Hepatocyte (in vitro differentiated cells): ENCODE measurements at regions not wholly inside any gene's neighbourhood (a gene's known extent, or its start where the extent isn't known, plus 50 kb on each side); places are given as distances from the start of the nearest gene placed in this dataset.

Experiments
- DNase-seq: peaks from one replicate; pipeline ENCODE4 v3.0.0-alpha.2; 2016; ENCODE audit warnings: low spot score
- H2AFZ ChIP-seq: fragments of 200-600 bp; sonication (generic); 2 replicates; pipeline ENCODE4 v1.6.0; 2016; ENCODE audit warnings: antibody characterized with exemption, mild to moderate bottlenecking
- H3K27ac ChIP-seq: fragments of 200-600 bp; sonication (generic); 2 replicates; pipeline ENCODE4 v1.5.1; 2016; ENCODE audit warnings: mild to moderate bottlenecking
- H3K27me3 ChIP-seq: fragments of 200-600 bp; sonication (generic); 2 replicates; pipeline ENCODE4 v1.6.1; 2016
- H3K36me3 ChIP-seq: fragments of 200-600 bp; sonication (generic); replicated peaks from 2 replicates; pipeline ENCODE4 v1.5.1; 2016; ENCODE audit warnings: low read depth; ENCODE audit not compliant: insufficient read depth
- H3K4me1 ChIP-seq: fragments of 200-600 bp; sonication (generic); 2 replicates; pipeline ENCODE4 v1.5.1; 2016; ENCODE audit warnings: mild to moderate bottlenecking, moderate library complexity; ENCODE audit not compliant: insufficient read depth
- H3K4me2 ChIP-seq: fragments of 200-600 bp; sonication (generic); 2 replicates; pipeline ENCODE4 v1.6.0; 2016
- H3K4me3 ChIP-seq: fragments of 200-600 bp; sonication (generic); 2 replicates; pipeline ENCODE4 v1.5.1; 2016; ENCODE audit warnings: mild to moderate bottlenecking
- H3K79me2 ChIP-seq: fragments of 200-600 bp; sonication (generic); 2 replicates; pipeline ENCODE4 v1.6.0; 2017; ENCODE audit warnings: mild to moderate bottlenecking
- H3K9me2 ChIP-seq: fragments of 200-600 bp; sonication (generic); replicated peaks from 2 replicates; pipeline ENCODE4 v1.6.0; 2017; ENCODE audit warnings: mild to moderate bottlenecking; ENCODE audit not compliant: insufficient read depth
- H3K9me3 ChIP-seq: fragments of 200-600 bp; sonication (generic); 2 replicates; pipeline ENCODE4 v1.5.1; 2016; ENCODE audit warnings: low read depth, mild to moderate bottlenecking
- H4K20me1 ChIP-seq: fragments of 200-600 bp; sonication (generic); 2 replicates; pipeline ENCODE4 v1.6.0; 2016; ENCODE audit warnings: mild to moderate bottlenecking; ENCODE audit not compliant: insufficient read depth, poor library complexity, severe bottlenecking
- EZH2 ChIP-seq: fragments of 200-600 bp; sonication (generic); IDR thresholded peaks from 2 replicates; pipeline ENCODE4 v1.6.1; 2016; ENCODE audit warnings: antibody characterized with exemption, mild to moderate bottlenecking, borderline replicate concordance
- EZH2phosphoT487 ChIP-seq: fragments of 200-600 bp; sonication (generic); IDR thresholded peaks from one replicate; pipeline ENCODE4 v1.6.1; 2018; ENCODE audit warnings: antibody characterized with exemption, mild to moderate bottlenecking, low read depth, moderate library complexity; ENCODE audit not compliant: unreplicated experiment, severe bottlenecking
- WGBS: methylation state at CpG from one replicate; pipeline ENCODE4 v1.1.6; 2016; ENCODE audit warnings: low lambda C conversion rate; ENCODE audit errors: missing lambda C conversion rate; 5-methylcytosine and 5-hydroxymethylcytosine counted together
- TF ChIP-seq, protein P1 (sequence below): fragments of 200-600 bp; sonication (generic); IDR thresholded peaks from 2 replicates; pipeline ENCODE4 v1.5.1; 2016; ENCODE audit warnings: antibody characterized with exemption, mild to moderate bottlenecking; ENCODE audit not compliant: poor library complexity

DNA sequence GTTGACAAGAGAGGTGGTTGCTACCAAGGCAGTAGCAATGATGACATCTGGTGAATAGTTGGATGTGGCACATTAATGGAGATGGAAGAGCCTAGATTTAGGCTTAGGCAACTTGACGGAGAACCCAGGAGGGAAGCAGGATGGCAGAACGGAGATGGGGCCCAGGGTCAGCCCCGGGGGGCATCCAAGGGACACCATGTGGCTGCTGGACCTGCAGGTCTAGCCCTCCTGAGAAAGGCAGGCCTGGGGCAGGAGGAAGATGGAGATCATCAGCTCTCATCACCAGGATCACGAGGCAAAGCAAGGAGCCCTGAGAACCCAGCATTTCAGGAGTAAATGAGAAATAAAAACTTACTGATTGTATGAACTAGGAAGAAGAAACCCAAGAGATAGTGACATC is 216.2 kb downstream of the AUH start:
- no peaks in the 10 kb centered on the region for H3K9me3 ChIP-seq
- no peaks in the 10 kb centered on the region for H3K36me3 ChIP-seq
- no peaks in the 10 kb centered on the region for H3K9me2 ChIP-seq
- no peaks in the 10 kb centered on the region for H4K20me1 ChIP-seq
- H3K4me3 ChIP-seq = no peak overlapping the region
- TF ChIP-seq EZH2phosphoT487 (no peak), EZH2 (no peak)
- TF ChIP-seq, protein P1, sequence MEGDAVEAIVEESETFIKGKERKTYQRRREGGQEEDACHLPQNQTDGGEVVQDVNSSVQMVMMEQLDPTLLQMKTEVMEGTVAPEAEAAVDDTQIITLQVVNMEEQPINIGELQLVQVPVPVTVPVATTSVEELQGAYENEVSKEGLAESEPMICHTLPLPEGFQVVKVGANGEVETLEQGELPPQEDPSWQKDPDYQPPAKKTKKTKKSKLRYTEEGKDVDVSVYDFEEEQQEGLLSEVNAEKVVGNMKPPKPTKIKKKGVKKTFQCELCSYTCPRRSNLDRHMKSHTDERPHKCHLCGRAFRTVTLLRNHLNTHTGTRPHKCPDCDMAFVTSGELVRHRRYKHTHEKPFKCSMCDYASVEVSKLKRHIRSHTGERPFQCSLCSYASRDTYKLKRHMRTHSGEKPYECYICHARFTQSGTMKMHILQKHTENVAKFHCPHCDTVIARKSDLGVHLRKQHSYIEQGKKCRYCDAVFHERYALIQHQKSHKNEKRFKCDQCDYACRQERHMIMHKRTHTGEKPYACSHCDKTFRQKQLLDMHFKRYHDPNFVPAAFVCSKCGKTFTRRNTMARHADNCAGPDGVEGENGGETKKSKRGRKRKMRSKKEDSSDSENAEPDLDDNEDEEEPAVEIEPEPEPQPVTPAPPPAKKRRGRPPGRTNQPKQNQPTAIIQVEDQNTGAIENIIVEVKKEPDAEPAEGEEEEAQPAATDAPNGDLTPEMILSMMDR = no peak
- H3K4me2 ChIP-seq = no peak overlapping the region
- 94% methylated on average over 4 of the region's 4 CpGs for WGBS
- H2AFZ ChIP-seq = no peak overlapping the region
- H3K79me2 ChIP-seq = no peaks in the 10 kb centered on the region
- no peaks in the 10 kb centered on the region for H3K4me1 ChIP-seq
- no peak overlapping the region for H3K27ac ChIP-seq
- DNase-seq = no peak
- no peaks in the 10 kb centered on the region for H3K27me3 ChIP-seq

DNA sequence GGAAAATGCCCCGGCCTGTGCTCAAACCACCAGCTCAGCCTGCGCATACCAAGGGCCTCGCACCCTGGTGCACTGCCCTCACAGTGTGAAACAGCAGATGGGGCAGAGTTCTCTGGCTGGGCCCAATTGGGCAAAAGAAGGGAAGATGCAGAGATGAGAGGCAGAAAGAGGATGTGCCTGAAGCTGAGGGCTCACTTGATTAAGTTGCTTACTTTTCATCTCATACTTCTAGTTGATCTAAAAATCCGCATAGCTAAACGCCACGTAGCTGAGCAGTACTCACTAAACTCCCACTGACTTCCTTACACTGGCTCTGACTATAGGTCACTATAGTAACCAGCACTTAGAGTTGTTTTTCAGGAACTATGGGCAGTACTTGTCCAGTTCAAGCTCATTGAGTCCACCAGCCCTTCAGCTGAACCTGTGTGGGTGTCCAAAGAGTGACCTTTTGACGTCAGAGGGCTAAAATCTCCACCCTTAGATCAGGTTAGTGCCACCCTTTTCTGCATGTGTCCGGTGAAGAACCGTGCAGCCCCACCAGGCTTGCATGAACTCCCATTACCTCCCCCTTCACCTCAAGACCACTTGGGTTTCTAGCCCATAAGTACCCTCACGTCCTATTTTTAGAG is 215.2 kb downstream of the AUH start:
- no peak overlapping the region for H3K27ac ChIP-seq
- TF ChIP-seq EZH2 (no peak), EZH2phosphoT487 (no peak)
- TF ChIP-seq, protein P1 = no peak
- no peaks in the 10 kb centered on the region for H3K79me2 ChIP-seq

DNA sequence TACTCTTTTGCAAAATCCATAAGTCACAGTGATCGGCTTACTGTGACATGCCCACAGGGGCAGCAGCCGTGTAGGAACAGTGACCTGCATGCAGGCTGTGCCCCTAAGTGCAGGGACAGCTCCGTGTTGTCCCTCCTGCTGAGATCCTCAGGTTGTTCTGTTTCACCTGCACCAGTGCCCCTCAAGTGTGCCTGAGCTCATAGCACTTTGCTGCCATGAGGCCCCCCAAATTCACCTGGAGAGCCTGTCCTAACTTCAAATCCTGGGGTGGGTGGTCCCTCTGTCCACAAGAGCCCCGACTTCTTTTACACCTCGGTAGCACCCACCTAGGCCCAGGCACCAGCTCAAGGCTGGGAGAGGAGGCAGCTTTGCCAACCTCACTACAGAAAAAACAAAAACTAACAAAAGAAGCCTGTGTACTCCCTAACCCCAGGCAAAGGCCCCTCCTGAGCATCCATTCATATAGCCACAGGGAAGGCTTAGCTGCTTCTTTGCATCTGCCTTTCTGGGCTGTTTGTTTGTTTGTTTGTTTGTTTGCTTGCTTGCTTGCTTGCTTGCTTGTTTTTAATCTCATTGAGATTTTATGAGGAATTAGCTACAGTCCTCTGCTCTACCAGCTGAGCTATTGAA is 214.5 kb downstream of the AUH start:
- Histone ChIP-seq H3K79me2 (no peaks in the 10 kb centered on the region), H3K27ac (no peak overlapping the region), H3K9me3 (no peaks in the 10 kb centered on the region), H3K4me3 (no peak overlapping the region), H3K36me3 (no peaks in the 10 kb centered on the region), H2AFZ (no peak overlapping the region), H3K9me2 (no peaks in the 10 kb centered on the region), H4K20me1 (no peaks in the 10 kb centered on the region), H3K4me2 (no peak overlapping the region), H3K27me3 (no peaks in the 10 kb centered on the region), H3K4me1 (no peaks in the 10 kb centered on the region)
- TF ChIP-seq, protein P1 = no peak
- TF ChIP-seq EZH2phosphoT487 = no peak
- TF ChIP-seq EZH2 = no peak
- WGBS = 74% methylated on average over 5 of the region's 5 CpGs
- no peak for DNase-seq

More for the DNA sequence above, 215.2 kb downstream of the AUH start:
- H3K4me1 ChIP-seq = no peaks in the 10 kb centered on the region
- H3K27me3 ChIP-seq = no peaks in the 10 kb centered on the region
- H3K4me2 ChIP-seq = no peak overlapping the region
- H3K9me2 ChIP-seq = no peaks in the 10 kb centered on the region
- WGBS = 89% methylated on average over 10 of the region's 10 CpGs
- H4K20me1 ChIP-seq = no peaks in the 10 kb centered on the region
- DNase-seq = no peak
- no peaks in the 10 kb centered on the region for H3K36me3 ChIP-seq
- no peak overlapping the region for H2AFZ ChIP-seq
- no peak overlapping the region for H3K4me3 ChIP-seq
- no peaks in the 10 kb centered on the region for H3K9me3 ChIP-seq
